ENCODE measurements at regions not wholly inside any gene's neighbourhood (a gene's known extent, or its start where the extent isn't known, plus 50 kb on each side); places are given as distances from the start of the nearest gene placed in this dataset.

GRCh38 chr3:103385961-103386656, 951.3 kb downstream of the ZPLD1 start:
- DNase-seq: no peak

DNA sequence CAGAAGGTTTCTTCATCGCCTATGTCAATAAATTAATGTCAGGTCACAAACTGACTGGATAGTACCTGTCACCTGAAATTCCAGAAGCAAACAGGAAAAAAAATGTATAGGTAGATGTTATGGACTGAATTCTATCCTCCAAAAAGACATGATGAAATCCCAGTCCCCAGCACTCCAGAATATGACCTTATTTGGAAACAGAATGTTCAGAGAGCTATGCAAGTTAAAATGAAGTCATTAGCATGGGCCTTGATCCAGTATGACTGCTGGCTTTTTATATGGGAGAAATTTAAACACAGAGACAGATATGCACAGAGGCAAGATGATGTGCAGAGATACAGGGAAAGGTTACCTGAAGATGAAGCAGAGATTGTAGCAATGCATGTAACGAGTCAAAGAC, 953.4 kb downstream of the ZPLD1 start:
- DNase-seq: no peak

DNA sequence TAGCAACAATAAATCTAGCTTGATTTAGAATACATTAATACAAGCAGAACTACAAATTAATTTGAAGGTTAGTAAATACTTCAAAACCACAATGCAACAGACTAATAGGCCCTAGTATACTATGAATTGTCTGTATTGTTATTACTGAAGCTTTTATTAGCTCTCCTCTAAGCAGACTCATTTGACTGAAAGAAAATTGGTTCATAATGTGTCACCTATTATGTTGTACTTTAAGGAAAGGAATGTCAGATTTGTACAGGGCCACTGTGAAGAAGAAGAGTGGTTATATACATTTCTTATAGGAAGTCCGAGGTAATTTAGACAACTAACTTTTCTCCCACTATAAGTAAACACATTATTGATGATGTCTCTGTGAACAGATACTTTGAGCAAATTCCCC, 954.5 kb downstream of the ZPLD1 start:
- no peak for DNase-seq

GRCh38 chr3:103393395-103394186, 958.8 kb downstream of the ZPLD1 start:
- no peak for DNase-seq

DNA sequence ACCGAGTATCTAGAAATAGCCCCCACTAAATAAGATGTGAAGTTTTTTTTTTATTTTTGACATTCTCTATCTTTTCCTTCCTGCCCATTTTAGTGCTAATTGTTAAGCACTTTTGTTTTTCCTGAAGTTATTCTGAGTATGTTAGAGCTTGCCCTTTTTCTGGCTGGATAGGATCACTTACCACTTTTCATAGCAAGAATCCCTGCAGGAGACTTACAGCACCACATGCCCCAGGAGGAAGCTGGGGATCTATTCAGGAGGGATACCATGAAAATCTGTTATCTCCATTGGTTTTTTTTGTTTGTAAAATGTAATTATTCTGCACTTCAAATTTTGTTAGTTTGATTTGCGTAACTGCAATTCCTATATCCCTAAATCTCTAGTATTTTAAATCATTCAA, 968.4 kb downstream of the ZPLD1 start:
- DNase-seq: no peak

GRCh38 chr3:103406320-103406850, 971.6 kb downstream of the ZPLD1 start:
- DNase-seq: no peak

DNA sequence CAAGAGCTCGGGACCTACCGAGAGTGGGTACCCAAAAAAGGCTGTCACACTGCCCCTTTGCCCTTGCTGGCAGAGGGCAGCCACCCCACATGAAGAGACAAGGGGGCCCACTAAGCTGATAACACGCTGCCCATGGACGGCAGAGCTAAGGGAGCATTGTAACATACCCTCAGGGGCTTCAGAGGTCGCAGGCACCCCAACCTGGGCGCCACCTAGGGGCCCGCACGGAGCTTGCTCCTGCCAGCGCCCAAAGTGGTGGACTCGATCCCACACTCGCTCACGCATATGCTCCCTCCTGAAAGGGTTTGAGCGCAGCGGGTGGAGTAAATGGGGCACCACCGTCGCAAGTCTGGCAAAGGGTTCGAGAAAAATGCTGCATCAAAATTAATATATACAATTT, 975.4 kb downstream of the ZPLD1 start:
- no peak for DNase-seq

DNA sequence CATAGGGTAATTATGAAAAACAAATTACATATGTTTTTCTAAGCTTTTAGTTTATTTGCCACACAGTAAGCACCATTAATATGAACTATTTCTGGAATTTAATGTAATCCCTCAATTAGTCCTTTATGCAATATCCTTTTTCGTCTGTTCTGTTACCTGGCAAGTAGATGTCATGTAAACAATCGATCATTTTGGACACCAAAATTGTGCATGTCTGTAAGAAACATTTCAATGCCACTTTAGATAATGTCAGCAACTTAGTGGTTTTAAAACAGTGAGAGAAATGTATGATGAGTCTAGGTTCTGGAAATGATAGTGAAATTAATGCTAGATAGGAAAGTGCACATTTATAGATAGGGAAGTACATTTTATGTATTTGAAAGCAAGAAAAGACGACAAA, 986.6 kb downstream of the ZPLD1 start:
- no peak for DNase-seq

GRCh38 chr3:103437883-103438282, 1003.1 kb downstream of the ZPLD1 start:
- no peak for DNase-seq

GRCh38 chr3:103440539-103441203, 1005.9 kb downstream of the ZPLD1 start:
- no peak for DNase-seq

DNA sequence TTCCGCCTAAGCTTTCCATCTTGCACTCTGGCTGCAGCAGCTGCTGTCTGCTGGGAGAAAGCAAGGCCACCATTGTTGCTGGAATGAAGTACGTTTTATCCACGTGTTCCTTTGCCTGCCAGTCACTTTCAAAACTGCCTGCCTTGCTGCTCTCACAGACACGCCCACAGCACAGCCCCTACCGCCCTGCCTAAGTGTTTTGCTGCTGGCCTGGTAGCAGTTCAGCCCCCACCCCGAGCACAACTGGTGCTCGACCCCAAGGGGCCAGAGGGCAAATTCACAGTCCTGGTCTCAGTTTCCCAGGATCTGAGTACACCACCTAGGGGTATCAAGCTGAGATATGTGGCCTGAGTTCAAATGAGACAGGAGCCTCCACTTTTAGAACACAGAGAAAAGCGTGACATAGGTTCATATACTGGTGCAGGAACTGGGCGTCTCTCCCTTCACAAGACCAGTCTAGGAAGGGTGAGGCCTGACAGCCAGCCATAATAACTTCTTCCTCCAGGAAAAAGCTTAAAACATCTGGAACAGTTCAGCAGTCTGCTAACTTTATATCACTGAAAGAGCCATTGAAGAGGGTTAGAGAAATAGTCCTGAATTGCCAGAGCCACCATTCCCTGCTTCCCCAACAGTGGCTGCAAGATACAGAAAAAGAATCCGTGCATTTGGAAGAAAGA, 1012.3 kb downstream of the ZPLD1 start:
- no peak for DNase-seq

DNA sequence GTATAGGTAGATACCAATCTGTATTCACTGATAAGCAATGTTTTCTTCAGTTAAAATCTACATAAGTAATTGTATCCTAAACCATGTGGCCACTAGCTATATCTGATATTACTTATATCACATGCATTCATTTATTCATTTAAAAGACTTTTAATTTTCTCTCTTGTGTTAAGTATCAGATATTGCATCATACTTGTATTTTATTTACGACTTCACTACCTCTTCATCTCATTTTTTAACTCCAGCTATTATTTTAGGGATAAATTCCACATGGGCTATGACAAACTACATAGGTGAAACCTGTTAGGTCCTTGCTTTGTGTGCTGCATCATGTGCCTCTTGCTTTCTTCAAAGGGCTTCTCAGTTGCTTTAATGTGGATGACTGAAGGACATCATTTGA, 1018.3 kb downstream of the ZPLD1 start:
- no peak for DNase-seq

- DNase-seq: no peak
These were observed 1025.0 kb downstream of the ZPLD1 start for GRCh38 chr3:103459815-103460214.

GRCh38 chr3:103470498-103470897, 1035.7 kb downstream of the ZPLD1 start:
- no peak for DNase-seq

GRCh38 chr3:103494011-103494410, 1059.2 kb downstream of the ZPLD1 start:
- DNase-seq: no peak

- no peak for DNase-seq
These were observed 1059.7 kb downstream of the ZPLD1 start for GRCh38 chr3:103494512-103494911.

DNA sequence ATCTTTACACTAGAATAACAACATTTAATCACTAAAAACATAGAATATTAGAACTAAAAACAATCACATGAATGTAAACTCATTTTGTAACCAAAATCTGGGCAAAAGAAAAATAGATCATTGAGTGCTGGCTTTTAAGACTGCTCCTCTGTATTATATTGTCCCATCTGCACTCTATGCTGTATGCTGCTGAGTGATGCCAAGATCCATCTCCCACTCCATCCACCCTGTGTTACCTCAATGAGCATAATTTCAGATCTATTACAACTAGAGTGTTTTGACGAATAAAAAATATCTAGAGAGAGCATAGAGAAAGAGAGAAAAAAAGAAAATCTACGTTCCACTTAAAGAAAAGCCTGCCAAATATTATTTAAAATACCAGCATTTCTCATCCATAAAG, 1060.4 kb downstream of the ZPLD1 start:
- DNase-seq: no peak

DNA sequence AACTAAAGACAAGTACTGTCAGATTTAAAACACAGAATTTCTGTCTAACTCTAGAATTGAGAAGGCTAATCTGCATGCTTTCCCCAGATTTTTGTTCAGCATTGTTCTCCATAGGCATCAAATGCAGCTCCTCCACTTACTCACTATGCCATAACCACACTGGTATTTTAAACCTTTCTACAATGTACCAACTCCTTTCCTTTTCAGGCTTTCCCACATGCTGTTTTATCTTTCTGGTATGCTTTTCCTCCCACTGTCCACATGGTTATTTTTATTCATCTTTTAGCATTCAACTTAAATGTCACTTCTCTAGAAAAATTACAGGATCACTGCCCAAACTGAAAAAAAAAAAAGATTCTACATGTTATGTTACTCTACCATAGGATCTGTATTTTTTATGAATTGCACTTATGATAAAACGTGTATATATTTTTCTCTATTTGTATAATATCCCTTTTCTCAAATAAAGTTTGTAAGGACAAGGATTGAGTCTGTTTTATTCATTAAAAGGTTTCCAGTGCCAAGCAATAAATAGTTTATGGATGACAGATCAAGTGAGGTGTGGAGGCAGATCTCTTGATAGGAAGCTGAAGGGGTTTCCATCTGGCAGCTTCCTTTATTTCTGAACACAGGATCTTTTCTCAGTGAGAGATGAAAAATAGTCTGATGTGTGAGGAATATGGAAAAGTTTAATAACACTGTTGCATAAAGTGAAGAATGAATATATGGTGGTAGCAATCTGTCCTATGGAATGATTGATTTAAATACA, 1064.5 kb downstream of the ZPLD1 start:
- no peak for DNase-seq

DNA sequence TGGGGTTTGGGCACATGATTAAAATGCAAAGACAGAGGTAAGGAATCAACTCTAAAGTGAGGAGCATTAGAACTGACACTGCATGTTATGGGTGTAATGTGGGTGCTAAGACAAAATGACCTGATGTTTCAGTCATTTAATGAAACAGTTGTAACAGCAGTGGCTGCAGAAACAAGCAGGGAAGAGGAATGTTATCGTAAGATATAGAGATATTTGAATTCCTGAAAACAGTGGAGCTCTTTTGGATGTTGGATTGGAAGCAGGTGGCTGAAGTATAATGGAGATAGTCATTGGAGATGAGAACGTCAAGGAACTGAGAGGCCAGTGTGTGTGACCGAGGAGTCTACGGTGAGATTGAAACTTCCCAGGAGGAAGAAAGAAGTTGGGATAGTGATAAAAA, 1065.2 kb downstream of the ZPLD1 start:
- no peak for DNase-seq

DNA sequence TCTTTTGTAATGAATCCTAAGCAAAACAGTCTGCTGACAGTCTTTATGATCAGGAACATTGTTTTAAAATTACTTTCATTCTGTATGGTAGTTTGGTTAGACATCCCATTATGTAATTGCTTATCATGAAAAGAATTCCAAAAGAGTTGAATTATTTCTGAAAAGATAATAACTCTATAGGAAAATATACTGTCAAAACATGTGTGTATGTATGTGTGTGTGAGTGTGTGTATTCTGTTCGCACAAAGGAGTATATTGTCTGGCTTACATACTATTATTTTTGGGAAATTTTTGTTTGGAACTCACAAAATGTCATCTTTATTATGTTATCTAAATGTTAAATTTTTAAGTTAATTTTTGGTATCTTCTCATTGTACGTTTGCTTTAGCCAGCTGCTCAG, 1075.9 kb downstream of the ZPLD1 start:
- DNase-seq: no peak

- DNase-seq: no peak
These were observed 1077.1 kb downstream of the ZPLD1 start for GRCh38 chr3:103511891-103512290.

DNA sequence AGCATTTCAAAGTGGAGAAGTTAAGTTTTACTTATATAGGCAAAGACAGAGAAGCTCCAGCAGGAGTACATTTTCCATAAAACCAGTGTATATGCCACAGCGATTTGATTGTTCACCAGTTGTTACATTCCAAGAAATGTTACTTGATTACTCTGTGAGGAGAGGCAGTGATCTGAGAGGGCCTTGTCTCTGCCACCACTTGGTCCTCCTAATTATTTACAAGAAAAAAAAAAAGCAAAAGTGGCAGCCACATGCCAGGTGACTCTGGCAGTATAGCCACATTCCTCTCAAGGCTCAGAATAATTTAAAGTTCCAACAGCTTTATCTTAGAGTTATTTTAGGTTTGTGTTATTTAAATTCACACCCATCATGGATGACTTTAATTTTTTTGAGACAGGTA, 1077.8 kb downstream of the ZPLD1 start:
- DNase-seq: no peak
